ENCODE measurements at regions not wholly inside any gene's neighbourhood (a gene's known extent, or its start where the extent isn't known, plus 50 kb on each side); places are given as distances from the start of the nearest gene placed in this dataset.

DNA sequence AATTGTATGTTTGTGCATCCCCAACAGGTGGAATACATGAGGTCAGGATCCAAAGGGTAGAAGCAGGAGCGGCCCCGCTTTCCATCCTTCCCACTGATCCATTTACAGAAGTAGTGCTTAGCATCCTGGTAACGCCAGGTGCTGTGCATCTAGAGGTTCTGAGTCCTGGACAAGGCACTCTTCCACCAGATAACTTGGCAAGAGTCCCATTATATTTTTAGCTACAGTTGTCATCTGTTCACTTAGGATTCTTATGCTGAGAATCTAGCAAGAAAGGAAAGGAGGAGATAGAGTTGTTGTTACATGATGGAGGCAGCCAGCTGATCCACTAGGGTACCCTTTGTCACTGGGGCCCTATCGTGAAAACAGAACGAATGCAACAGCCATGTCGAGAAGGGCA, 389.5 kb upstream of the ZNF507 start:
- TF ChIP-seq, protein P1, sequence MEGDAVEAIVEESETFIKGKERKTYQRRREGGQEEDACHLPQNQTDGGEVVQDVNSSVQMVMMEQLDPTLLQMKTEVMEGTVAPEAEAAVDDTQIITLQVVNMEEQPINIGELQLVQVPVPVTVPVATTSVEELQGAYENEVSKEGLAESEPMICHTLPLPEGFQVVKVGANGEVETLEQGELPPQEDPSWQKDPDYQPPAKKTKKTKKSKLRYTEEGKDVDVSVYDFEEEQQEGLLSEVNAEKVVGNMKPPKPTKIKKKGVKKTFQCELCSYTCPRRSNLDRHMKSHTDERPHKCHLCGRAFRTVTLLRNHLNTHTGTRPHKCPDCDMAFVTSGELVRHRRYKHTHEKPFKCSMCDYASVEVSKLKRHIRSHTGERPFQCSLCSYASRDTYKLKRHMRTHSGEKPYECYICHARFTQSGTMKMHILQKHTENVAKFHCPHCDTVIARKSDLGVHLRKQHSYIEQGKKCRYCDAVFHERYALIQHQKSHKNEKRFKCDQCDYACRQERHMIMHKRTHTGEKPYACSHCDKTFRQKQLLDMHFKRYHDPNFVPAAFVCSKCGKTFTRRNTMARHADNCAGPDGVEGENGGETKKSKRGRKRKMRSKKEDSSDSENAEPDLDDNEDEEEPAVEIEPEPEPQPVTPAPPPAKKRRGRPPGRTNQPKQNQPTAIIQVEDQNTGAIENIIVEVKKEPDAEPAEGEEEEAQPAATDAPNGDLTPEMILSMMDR (IDR thresholded peaks at IDR 0.05; ENCODE audit: insufficient read depth, low read depth, low read length): no peak
- H3K4me3 ChIP-seq (ENCODE audit: low read depth, low read length): no peak overlapping the region
- DNase-seq (ENCODE audit: low read depth): no peak

DNA sequence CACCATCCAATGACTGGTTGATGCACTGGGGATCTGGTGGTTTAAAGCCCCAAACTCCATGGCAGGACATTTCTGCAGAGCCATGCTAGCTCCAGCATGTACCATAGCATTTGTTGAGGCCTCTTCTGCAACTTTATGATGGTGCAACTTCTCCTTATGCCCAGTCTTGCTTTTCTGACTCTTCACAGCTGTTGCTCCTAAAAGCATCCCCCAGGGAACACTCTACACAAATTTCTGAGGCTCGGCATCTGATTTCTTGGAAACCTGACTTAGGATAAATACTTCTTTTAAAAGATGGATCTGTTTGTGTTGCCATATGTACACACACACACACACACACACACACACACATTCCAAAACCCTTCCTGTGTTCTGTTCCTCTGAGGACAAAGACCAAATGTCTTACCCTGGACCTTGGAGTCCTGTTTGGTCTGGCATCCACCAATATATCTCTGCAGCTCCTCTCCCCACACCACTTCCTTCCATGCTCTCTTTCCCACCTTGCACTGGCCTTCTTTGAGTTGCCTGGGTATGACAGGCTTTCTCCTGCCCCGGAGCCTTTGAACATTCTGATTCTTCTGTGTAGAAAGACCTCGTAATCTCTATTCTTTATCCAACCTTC, 388.5 kb upstream of the ZNF507 start:
- no peak for DNase-seq (ENCODE audit: low read depth)
- no peak overlapping the region for H3K4me3 ChIP-seq (ENCODE audit: low read depth, low read length)
- TF ChIP-seq, protein P1 (IDR thresholded peaks at IDR 0.05; ENCODE audit: insufficient read depth, low read depth, low read length): no peak

DNA sequence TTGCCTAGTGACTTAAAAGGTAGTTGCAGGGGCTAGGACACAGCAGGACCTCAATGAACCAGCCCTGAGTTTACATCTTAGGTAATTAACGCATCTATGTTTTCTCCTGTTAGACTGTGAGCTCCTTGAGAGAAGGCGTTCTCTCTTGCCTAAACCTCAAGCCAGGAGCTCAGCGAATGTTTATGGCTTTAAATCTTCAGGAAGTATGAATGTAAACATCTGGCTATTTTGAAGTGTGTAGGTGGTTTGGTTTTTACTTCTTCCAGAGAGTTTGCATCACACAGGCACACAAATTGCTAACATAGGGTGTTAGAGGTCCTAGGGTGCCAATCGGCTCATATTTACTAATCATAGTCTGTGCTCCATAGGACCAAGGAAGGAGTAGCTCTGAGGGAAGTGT, 387.7 kb upstream of the ZNF507 start:
- no peak overlapping the region for H3K4me3 ChIP-seq (ENCODE audit: low read depth, low read length)
- TF ChIP-seq, protein P1 (IDR thresholded peaks at IDR 0.05; ENCODE audit: insufficient read depth, low read depth, low read length): no peak
- DNase-seq (ENCODE audit: low read depth): no peak

DNA sequence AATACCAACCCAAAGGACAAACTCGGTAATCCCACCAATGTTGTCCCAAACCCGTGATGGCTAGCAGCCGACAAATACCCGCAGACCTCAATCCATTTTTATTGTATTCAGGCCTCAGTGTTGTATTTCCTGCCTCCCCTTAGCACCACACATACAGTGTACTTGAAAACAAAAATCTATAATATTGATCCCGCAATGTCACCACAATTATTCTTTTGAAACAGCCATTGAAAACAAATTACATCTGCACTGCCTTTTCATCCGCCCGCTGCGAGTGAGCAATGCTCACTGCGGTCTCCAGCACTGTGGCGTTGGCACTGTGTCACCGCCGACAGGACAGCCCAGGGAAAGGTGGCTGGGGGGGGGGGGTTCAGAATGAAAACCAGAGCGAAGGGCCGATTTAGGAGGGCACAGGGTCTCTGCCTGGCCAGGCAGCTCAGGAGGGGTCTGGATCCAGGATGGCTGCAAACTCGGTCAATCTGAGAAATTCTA, 385.8 kb upstream of the ZNF507 start:
- no peak overlapping the region for H3K4me3 ChIP-seq (ENCODE audit: low read depth, low read length)
- DNase-seq (ENCODE audit: low read depth): no peak
- TF ChIP-seq, protein P1 (IDR thresholded peaks at IDR 0.05; ENCODE audit: insufficient read depth, low read depth, low read length): no peak

DNA sequence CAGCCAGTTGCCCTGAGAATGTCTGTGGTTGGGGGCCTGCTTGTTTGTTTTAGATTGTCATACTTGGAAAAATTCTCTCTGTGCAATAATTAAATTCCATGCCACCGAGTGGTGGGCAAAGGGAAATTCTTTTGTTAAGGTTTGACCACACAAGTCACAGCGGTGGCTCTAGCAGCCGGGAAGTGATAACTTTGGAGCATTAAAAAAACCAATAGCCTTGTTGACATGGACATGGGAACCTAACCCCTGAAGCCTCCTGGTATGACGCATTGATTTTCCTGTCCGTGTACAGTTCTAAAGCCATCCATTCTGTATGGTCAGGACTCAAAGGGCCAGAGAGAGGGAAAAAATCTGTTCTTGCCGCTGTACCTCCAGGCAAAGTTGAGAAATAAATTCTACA, 384.9 kb upstream of the ZNF507 start:
- DNase-seq (ENCODE audit: low read depth): no peak
- no peak overlapping the region for H3K4me3 ChIP-seq (ENCODE audit: low read depth, low read length)
- TF ChIP-seq, protein P1 (IDR thresholded peaks at IDR 0.05; ENCODE audit: insufficient read depth, low read depth, low read length): no peak

DNA sequence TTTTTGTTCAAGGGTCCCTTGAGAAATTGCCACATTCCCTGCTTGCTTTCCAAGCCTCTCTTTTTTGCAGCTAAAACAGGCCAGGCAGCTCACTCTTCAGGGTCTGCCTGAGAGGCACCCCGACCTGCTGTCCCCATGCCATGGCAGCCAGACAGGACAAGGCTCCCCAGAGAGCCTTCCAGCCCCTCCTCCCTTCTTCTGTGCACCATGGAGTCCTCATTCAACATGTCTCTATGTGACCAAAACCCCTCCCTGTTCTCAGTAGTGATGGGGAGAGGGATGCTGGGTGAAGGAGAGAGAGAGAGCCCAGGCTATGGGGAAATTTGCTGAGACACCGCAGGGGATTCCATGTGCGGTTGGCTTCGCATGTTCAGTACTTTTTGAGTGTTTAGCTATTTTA, 384.2 kb upstream of the ZNF507 start:
- TF ChIP-seq, protein P1 (IDR thresholded peaks at IDR 0.05; ENCODE audit: insufficient read depth, low read depth, low read length): no peak
- no peak overlapping the region for H3K4me3 ChIP-seq (ENCODE audit: low read depth, low read length)
- no peak for DNase-seq (ENCODE audit: low read depth)

DNA sequence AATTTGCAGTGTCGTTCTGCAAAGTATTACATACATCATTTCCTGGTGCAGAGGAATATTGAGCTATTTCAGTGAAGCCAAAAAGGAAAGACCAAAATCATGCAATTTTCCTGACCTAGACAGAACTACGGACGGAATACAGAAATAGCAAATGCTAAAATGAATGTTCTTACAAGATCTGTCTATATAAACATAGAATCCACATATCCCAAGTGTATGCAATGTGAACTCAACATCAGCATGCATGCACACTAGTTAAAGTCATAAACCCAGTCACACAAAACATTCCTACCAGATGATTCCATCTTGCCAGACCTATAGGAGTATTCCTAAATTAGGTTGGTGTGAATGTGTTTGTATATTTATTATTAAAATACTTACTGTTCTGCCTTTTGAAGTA, 383.7 kb upstream of the ZNF507 start:
- TF ChIP-seq, protein P1 (IDR thresholded peaks at IDR 0.05; ENCODE audit: insufficient read depth, low read depth, low read length): no peak
- no peak overlapping the region for H3K4me3 ChIP-seq (ENCODE audit: low read depth, low read length)
- no peak for DNase-seq (ENCODE audit: low read depth)
